AG04450 (cell line): ENCODE measurements at regions not wholly inside any gene's neighbourhood (a gene's known extent, or its start where the extent isn't known, plus 50 kb on each side); places are given as distances from the start of the nearest gene placed in this dataset.

Experiments
- CTCF ChIA-PET: fragments of 300-600, 350-600 bp; formaldehyde crosslinking; extraction: SDS; loops from one replicate; lab custom pipeline; 2022; ENCODE audit warnings: antibody characterized with exemption, inconsistent platforms; lab: Charles Lee
- POLR2A ChIA-PET: fragments of 350-600 bp; formaldehyde crosslinking; extraction: SDS; loops from one replicate; lab custom pipeline; 2021; ENCODE audit warnings: antibody characterized with exemption, inconsistent platforms; lab: Yijun Ruan, JAX
- DNase-seq: peaks from one replicate; pipeline ENCODE4 v3.0.0-alpha.2; 2011; ENCODE audit warnings: low read depth, low spot score
- H3K27ac ChIP-seq: one replicate; pipeline ENCODE4 v1.5.1; 2012; ENCODE audit warnings: low read depth, low read length, control low read depth
- H3K27me3 ChIP-seq: one replicate; pipeline ENCODE4 v1.6.0; 2012; ENCODE audit warnings: low read length; ENCODE audit not compliant: control insufficient read depth, insufficient read depth
- H3K4me3 ChIP-seq: 2 replicates; pipeline ENCODE4 v1.5.1; 2011; ENCODE audit warnings: mild to moderate bottlenecking, low read depth, low read length, control low read depth
- H3K9me3 ChIP-seq: 2 replicates; pipeline ENCODE4 v1.5.1; 2012; ENCODE audit warnings: low read length; ENCODE audit not compliant: control insufficient read depth, insufficient read depth
- TF ChIP-seq, protein P1 (sequence below): IDR thresholded peaks from 2 replicates; pipeline ENCODE4 v1.5.1; 2011; ENCODE audit warnings: low read depth, low read length, control low read depth, inconsistent platforms

DNA sequence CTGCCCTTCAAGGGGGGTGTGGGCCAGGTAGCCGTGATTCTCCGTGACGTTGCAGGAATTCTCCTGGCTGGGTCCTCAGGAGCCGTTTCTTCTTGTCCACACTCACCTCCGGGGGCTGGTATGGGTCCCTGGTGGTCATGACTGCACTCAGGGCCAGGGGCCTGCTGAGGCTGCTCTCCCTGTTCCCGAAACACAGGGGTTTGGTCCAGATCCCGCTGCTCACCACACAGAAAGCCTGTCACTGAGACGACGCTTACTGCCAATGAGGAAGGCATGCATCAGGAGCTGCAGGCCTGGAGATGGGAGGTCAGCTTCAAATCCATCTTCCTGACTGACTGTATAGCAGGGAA is 160.7 kb downstream of the RTP5 start:
- TF ChIP-seq, protein P1, sequence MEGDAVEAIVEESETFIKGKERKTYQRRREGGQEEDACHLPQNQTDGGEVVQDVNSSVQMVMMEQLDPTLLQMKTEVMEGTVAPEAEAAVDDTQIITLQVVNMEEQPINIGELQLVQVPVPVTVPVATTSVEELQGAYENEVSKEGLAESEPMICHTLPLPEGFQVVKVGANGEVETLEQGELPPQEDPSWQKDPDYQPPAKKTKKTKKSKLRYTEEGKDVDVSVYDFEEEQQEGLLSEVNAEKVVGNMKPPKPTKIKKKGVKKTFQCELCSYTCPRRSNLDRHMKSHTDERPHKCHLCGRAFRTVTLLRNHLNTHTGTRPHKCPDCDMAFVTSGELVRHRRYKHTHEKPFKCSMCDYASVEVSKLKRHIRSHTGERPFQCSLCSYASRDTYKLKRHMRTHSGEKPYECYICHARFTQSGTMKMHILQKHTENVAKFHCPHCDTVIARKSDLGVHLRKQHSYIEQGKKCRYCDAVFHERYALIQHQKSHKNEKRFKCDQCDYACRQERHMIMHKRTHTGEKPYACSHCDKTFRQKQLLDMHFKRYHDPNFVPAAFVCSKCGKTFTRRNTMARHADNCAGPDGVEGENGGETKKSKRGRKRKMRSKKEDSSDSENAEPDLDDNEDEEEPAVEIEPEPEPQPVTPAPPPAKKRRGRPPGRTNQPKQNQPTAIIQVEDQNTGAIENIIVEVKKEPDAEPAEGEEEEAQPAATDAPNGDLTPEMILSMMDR = no peak; the same call in 1 of the 2 replicates
- no peak for DNase-seq
- H3K27me3 ChIP-seq = peaks cover 71% of the 10 kb centered on the region
- no peak overlapping the region for H3K4me3 ChIP-seq
- CTCF ChIA-PET = no interaction called here
- H3K9me3 ChIP-seq = peaks cover 6% of the 10 kb centered on the region; the same call in 1 of the 2 replicates
- no peak overlapping the region for H3K27ac ChIP-seq
- POLR2A ChIA-PET = no interaction called here

DNA sequence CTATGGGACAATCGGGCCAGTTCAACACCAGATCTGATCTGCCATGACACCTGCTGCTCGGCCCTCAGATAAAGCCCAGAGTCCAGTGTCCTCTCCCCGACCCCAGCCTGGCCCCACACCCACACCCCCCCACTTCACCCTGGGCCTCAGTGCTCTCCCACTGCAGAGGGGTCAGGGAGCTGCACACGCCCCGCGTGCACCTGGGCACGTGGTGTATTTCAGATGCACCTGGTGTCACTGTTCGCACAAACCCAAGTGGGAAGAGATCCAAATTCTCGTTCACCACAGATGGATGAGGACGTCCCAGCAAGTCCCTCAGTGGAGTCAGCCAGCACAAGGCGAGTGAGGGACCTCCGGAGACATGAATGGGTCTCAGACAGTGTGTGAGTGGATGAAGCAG is 161.3 kb downstream of the RTP5 start:
- TF ChIP-seq, protein P1 = no peak
- Histone ChIP-seq H3K27me3 (peaks cover 74% of the 10 kb centered on the region), H3K9me3 (peaks cover 10% of the 10 kb centered on the region; the same call in 1 of the 2 replicates), H3K4me3 (no peak overlapping the region), H3K27ac (no peak overlapping the region)
- POLR2A ChIA-PET = no interaction called here
- CTCF ChIA-PET = no interaction called here
- no peak for DNase-seq

DNA sequence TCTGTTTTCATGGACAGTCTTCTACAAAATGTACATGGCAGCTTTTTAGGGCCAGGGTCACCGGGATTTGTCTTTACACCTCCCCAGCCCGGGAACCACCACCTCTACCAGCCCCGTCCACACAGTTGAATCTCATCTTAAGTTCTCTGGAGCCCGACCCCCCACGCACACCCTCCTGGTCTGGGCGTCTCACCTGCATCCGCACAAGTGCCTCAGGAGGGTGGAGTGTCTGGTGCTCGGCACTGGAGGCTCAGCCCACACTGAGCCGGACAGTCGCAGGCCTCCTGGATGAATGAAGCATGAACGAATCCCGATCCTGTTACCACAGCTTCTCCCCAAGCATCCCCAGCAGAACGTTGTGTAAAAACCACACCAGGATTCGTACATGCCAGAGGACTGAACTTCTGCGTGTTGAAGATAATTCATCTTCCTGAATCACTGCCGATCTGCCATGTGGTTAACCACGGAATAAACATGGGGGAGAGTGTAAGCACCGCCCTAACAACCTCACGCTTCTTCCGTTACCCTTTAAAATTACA is 162.0 kb downstream of the RTP5 start:
- TF ChIP-seq, protein P1 = no peak
- POLR2A ChIA-PET = interaction anchor here (0.6 to 1.3 kb wide), 3 partner anchors 9 to 66 kb away, joined by 3 to 4 read pairs (median 3); no protein-coding TSS in a partner anchor
- peaks cover 79% of the 10 kb centered on the region for H3K27me3 ChIP-seq
- DNase-seq = peak; percentile 84
- CTCF ChIA-PET = interaction anchor here (0.7 kb wide), 1 partner anchor 11 kb away, joined by 3 read pairs; no protein-coding TSS in a partner anchor
- H3K9me3 ChIP-seq = peaks cover 13% of the 10 kb centered on the region; the same call in 1 of the 2 replicates
- no peak overlapping the region for H3K27ac ChIP-seq
- no peak overlapping the region for H3K4me3 ChIP-seq

DNA sequence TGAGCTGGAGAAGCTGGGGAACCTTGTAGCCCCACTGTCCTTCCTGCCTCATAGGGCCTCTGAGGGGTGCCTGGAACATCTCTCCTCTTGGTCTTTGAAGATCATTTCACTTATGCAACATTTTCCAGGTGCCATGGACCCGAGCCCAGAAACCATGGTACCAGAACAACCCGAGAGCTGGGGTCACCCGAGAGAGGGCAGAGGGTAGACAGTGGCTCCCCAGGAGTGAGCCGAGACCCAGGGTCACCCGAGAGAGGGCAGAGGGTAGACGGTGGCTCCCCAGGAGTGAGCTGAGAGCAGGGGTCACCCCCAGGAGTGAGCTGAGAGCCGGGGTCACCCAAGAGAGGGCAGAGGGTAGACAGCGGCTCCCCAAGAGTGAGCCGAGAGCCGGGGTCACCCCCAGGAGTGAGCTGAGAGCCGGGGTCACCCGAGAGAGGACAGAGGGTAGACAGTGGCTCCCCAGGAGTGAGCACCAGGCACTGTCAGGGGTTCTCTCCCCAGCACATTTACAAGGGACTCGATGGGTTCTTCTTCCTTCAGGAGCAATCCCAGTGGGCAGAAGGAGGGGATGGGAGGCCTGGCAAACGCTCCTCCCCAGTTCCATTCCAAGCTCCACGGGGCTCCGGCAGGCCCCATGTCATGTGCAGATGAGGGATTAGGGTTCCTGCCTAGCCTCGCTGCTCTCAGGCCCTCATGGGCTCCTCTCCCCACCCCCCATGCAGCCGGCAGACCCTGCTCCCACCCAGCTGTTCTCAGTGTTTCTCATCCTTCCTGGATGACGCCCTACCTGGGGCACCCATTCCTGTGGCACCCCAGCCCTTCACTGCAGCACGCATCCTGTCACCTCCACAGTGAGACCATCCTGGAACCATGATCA is 163.5 kb downstream of the RTP5 start:
- ChIA-PET CTCF (no interaction called here), POLR2A (interaction anchor here (0.6 kb wide), 1 partner anchor 51 kb away, joined by 3 read pairs; no protein-coding TSS in a partner anchor)
- peaks cover 10% of the 10 kb centered on the region; the same call in 1 of the 2 replicates for H3K9me3 ChIP-seq
- H3K27me3 ChIP-seq = peaks cover 84% of the 10 kb centered on the region
- TF ChIP-seq, protein P1 = no peak
- H3K27ac ChIP-seq = no peak overlapping the region
- no peak overlapping the region for H3K4me3 ChIP-seq
- no peak for DNase-seq

DNA sequence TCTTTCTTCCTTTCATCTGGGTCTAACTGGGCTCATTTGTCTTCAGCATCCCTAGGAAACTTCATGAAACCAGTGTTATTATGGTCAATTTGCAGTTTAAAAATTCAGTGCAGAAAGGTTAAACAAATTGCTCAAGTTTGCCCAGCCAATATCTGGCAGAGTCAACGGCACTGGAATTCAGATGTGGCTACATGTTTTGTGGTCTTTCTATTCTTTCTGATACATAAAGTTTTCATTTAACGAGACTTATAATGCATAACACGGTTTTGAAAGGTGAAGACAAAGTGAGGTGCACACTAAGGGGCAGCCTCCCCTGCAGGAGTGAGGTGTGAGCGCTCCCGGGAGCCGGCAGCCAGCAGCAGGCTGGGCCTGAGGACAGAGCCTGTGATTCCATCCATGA is 164.6 kb downstream of the RTP5 start:
- TF ChIP-seq, protein P1 = no peak
- peaks cover 84% of the 10 kb centered on the region for H3K27me3 ChIP-seq
- ChIA-PET POLR2A (no interaction called here), CTCF (interaction anchor here (0.6 kb wide), 1 partner anchor 39 kb away, joined by 8 read pairs; no protein-coding TSS in a partner anchor)
- peaks cover 8% of the 10 kb centered on the region; the same call in 1 of the 2 replicates for H3K9me3 ChIP-seq
- no peak overlapping the region for H3K27ac ChIP-seq
- DNase-seq = no peak
- no peak overlapping the region for H3K4me3 ChIP-seq
